Activated T-helper 17 cell treated with anti-CD3 and anti-CD28 coated beads, Interleukin-2, amount 50 U/mL, for 72 hours (primary cell): ENCODE measurements at regions not wholly inside any gene's neighbourhood (a gene's known extent, or its start where the extent isn't known, plus 50 kb on each side); places are given as distances from the start of the nearest gene placed in this dataset.

ENCODE experiments used
- ATAC-seq: fragments of 150-1000 bp; cut with Tn5 transposase; replicated peaks from 2 replicates; pipeline ENCODE4 v1.10.0; 2021; ENCODE audit warnings: mild to moderate bottlenecking, moderate library complexity
- H3K27ac Mint-ChIP-seq: one replicate; pipeline ENCODE4 v1.8.0; 2022; ENCODE audit warnings: mixed read lengths
- H3K27me3 Mint-ChIP-seq: one replicate; pipeline ENCODE4 v1.8.0; 2022; ENCODE audit warnings: mixed read lengths
- H3K36me3 Mint-ChIP-seq: one replicate; pipeline ENCODE4 v1.8.0; 2022; ENCODE audit warnings: low read depth, mild to moderate bottlenecking, mixed read lengths
- H3K4me1 Mint-ChIP-seq: one replicate; pipeline ENCODE4 v1.8.0; 2022; ENCODE audit warnings: mixed read lengths
- H3K4me3 Mint-ChIP-seq: one replicate; pipeline ENCODE4 v1.8.0; 2022; ENCODE audit warnings: mild to moderate bottlenecking, mixed read lengths
- H3K9me3 Mint-ChIP-seq: one replicate; pipeline ENCODE4 v1.8.0; 2022; ENCODE audit warnings: mixed read lengths

DNA sequence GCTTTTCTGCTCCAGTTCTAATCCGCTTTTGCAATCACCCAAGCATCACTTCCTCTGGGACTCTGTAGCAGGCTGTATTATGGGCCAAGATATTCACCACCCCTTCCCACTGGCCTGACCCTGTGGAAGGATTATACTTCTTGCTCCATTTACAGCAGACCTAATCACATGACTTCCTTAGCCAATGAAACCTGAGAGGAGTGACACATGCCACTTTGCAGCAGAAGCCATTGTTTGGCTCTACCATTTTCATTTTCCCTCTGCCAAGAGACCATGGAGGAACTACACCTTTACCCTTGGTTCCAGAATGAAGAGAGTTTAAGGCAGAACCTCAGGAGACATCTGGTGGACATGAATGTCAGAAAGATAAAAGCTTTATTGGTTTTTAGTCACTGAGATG, 134.9 kb upstream of the HSD17B12 start:
- H3K4me1 Mint-ChIP-seq = no peaks in the 10 kb centered on the region
- H3K36me3 Mint-ChIP-seq = no peaks in the 10 kb centered on the region
- ATAC-seq = no peak
- H3K27me3 Mint-ChIP-seq = peaks cover 34% of the 10 kb centered on the region
- H3K4me3 Mint-ChIP-seq = no peak overlapping the region
- no peaks in the 10 kb centered on the region for H3K9me3 Mint-ChIP-seq
- no peak overlapping the region for H3K27ac Mint-ChIP-seq

DNA sequence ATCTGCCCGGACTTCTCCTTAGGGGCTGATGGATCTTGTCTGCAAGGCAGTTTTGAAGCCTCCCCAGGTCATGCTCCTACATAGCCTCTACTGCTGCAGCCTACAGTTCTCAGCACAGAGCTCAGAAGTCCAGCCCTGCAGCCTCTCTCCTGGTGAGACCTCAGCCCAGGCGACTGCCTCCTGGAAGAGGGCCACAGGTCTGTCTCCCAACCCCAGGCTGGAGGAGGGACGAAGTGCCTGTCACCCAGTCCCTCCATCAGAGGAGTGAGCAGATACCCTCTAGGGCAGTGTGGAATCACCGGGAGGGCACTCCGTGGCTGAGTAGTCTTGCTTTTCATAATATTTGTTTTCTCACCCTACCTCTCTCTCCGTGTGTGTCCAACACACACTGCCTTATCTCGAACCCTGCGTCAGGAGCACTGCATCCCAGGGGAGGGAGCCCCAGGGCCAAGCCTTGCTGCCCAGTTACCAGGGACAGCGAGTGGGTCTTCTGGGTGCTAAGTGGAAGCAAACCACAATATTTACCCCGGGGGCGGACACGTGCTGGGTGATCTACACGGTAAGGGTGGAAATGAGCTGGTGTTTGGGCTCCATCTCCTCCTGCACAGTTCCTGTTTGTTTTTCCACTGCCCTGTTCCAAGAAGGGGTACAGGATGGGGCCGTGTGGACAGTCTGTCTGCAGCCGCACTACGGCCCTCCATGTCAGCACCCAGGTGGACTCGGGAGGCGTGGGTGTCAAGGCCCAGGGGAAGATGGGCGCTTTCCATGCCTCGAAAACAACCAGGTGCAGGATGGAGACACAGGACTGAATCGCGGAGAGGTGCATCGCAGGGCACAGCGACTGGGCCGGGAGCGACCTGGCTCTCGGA, 133.7 kb upstream of the HSD17B12 start:
- H3K9me3 Mint-ChIP-seq = no peaks in the 10 kb centered on the region
- H3K4me3 Mint-ChIP-seq = no peak overlapping the region
- peaks cover 40% of the 10 kb centered on the region for H3K27me3 Mint-ChIP-seq
- H3K36me3 Mint-ChIP-seq = no peaks in the 10 kb centered on the region
- H3K4me1 Mint-ChIP-seq = no peaks in the 10 kb centered on the region
- no peak for ATAC-seq
- no peak overlapping the region for H3K27ac Mint-ChIP-seq

GRCh38 chr11:43547430-43547831, 133.1 kb upstream of the HSD17B12 start:
- Mint-ChIP-seq H3K36me3 (no peaks in the 10 kb centered on the region), H3K9me3 (no peaks in the 10 kb centered on the region), H3K27me3 (peaks cover 40% of the 10 kb centered on the region), H3K4me1 (no peaks in the 10 kb centered on the region), H3K27ac (no peak overlapping the region), H3K4me3 (no peak overlapping the region)
- no peak for ATAC-seq

- peaks cover 41% of the 10 kb centered on the region for H3K27me3 Mint-ChIP-seq
- H3K4me1 Mint-ChIP-seq = no peaks in the 10 kb centered on the region
- H3K4me3 Mint-ChIP-seq = no peak overlapping the region
- H3K36me3 Mint-ChIP-seq = no peaks in the 10 kb centered on the region
- no peak for ATAC-seq
- no peaks in the 10 kb centered on the region for H3K9me3 Mint-ChIP-seq
- no peak overlapping the region for H3K27ac Mint-ChIP-seq
These were observed 132.6 kb upstream of the HSD17B12 start for GRCh38 chr11:43547889-43548381.

DNA sequence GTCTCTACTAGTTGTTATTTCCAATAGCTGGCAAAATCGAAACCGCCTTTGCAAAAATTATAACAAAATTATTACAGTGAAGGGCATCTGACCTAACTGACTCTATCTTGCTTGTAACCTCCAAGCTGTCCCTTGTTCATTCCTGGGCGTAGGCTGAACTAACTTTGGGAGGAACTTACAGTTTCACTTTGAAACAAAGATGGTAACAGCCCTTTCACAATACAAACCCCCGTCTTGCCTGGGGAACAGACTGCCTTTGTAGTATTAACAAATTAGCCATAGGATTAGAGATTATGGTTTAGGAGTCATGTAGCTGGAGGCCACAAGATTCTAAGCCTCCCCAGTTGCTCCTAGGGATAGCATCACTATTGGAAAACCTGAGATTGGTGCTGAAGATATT, 131.6 kb upstream of the HSD17B12 start:
- Mint-ChIP-seq H3K4me3 (no peak overlapping the region), H3K27me3 (peaks cover 46% of the 10 kb centered on the region), H3K9me3 (no peaks in the 10 kb centered on the region), H3K36me3 (no peaks in the 10 kb centered on the region), H3K4me1 (no peaks in the 10 kb centered on the region), H3K27ac (no peak overlapping the region)
- ATAC-seq = no peak

DNA sequence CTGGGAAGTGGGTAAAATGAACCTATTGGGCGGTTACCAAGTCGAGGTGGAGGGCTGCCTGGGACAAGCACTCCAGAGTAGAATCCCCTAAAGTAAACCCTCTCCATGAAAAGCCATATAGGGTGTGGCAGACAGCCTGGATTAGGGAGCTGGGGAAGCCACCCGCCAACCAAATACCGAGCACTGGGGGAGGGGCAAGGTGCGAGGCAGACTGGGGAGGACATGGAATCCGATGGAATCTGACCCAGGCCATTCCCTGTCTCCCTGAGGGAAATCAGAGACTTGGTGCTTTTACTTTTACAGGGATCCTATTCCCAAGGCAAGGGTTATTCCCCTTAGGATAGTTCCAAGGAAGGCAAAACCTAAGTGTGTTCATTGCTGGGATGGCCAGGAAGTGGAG, 130.9 kb upstream of the HSD17B12 start:
- Mint-ChIP-seq H3K27ac (no peak overlapping the region), H3K36me3 (no peaks in the 10 kb centered on the region), H3K4me1 (no peaks in the 10 kb centered on the region), H3K9me3 (no peaks in the 10 kb centered on the region), H3K4me3 (no peak overlapping the region), H3K27me3 (peaks cover 50% of the 10 kb centered on the region)
- ATAC-seq = no peak

DNA sequence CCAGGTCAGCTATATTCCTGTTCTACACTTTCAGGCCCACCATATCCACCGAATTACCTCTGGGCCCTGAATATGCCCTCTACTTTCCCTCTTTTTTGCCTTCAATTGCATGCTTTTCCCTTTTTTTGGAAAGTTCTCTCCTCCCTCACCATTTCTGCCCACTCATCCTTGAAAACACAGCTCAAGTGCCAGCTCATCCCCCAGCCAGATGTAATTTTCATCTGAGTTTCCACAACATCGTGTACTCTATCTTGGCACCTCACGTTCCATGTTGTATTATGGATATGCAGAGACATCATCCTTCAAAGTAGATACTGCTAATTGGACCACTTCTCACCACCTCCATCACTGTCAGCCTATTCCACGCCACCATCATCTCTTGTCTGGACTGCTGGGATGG, 129.8 kb upstream of the HSD17B12 start:
- no peak overlapping the region for H3K4me3 Mint-ChIP-seq
- H3K36me3 Mint-ChIP-seq = no peaks in the 10 kb centered on the region
- H3K27me3 Mint-ChIP-seq = peaks cover 46% of the 10 kb centered on the region
- no peak overlapping the region for H3K27ac Mint-ChIP-seq
- no peaks in the 10 kb centered on the region for H3K4me1 Mint-ChIP-seq
- H3K9me3 Mint-ChIP-seq = no peaks in the 10 kb centered on the region
- ATAC-seq = no peak

- H3K4me3 Mint-ChIP-seq = no peak overlapping the region
- no peaks in the 10 kb centered on the region for H3K9me3 Mint-ChIP-seq
- no peak overlapping the region for H3K27ac Mint-ChIP-seq
- peaks cover 66% of the 10 kb centered on the region for H3K27me3 Mint-ChIP-seq
- ATAC-seq = no peak
- peaks cover 6% of the 10 kb centered on the region for H3K4me1 Mint-ChIP-seq
- H3K36me3 Mint-ChIP-seq = no peaks in the 10 kb centered on the region
These were observed 126.4 kb upstream of the HSD17B12 start for GRCh38 chr11:43554148-43554473.

- no peak overlapping the region for H3K4me3 Mint-ChIP-seq
- peaks cover 61% of the 10 kb centered on the region for H3K27me3 Mint-ChIP-seq
- H3K36me3 Mint-ChIP-seq = no peaks in the 10 kb centered on the region
- no peak overlapping the region for H3K27ac Mint-ChIP-seq
- H3K4me1 Mint-ChIP-seq = peaks cover 6% of the 10 kb centered on the region
- H3K9me3 Mint-ChIP-seq = no peaks in the 10 kb centered on the region
- no peak for ATAC-seq
These were observed 125.4 kb upstream of the HSD17B12 start for GRCh38 chr11:43555186-43555585.

DNA sequence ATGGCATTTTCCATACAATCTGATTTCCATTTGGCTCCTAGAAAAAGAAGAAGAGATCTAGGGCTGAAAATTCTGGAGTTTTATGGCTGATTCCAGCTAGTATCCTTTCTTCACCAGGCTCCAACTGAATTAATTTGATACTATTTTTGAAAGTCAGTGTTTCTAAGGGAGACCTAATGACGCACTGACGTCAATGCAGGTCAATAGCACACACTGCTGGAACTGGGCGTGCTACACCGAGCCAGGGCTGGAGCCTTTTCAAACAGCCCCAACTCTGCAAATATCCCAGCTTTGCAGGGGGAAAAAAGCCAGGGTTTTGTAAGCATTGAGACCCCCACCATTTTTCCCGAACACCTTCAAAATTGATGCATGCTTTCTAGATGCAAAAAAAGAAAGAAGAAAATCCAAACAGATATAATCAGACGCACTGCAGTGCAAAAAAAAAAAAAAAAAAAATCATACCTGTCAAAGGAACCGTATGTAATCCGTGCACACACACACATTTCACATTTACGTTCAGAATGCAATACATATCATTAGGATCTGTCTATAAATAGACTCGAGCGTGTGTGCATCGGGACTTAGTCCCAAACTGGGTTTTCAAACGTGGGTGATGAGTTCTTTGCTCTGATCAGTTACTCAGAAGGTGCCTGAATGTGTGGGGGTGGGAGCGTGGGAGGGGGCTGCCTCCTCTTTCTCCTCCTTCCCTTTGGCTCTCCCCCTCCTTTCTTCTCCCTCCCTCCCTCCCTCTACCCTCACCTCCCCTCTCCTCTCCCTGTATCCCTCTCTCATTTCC, 124.5 kb upstream of the HSD17B12 start:
- H3K27me3 Mint-ChIP-seq = peaks cover 55% of the 10 kb centered on the region
- H3K27ac Mint-ChIP-seq = no peak overlapping the region
- H3K4me3 Mint-ChIP-seq = no peak overlapping the region
- ATAC-seq = no peak
- no peaks in the 10 kb centered on the region for H3K36me3 Mint-ChIP-seq
- H3K9me3 Mint-ChIP-seq = no peaks in the 10 kb centered on the region
- H3K4me1 Mint-ChIP-seq = peaks cover 6% of the 10 kb centered on the region

DNA sequence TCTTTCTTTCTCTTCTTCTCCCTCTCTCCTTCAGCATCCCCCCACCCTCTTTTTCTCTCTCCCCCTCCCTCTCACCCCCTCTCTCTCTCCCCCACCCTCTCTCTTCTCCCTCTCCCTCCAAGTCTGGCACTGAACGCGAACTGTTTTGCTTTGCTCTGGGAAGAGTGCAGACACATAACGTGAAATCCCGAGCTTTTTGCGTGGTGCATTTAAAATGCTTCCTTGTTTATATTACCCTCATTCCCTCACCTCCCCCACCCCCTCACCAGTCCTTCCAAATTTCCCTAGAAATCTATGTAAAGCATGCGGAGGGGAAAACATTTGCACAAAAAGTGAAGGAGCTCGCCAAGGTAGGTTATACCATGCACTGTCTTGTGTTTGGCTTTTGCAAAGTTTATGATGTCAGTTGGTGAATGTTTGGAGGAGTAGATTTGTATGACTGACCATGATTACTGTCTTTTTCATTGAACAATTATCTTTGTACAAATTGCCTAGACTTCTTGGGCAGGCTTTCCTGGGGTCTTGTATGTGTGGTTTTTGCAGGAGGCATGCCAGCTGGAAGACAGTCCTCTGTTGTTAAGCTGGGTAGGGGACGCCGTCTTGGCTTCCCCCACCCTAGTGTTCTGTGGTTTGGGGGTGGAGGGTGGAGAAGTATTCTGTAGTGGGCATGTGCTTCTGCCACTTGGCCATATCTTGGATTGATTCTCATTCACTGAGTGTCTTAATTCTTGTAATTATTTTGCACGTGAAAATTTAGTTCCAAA, 123.7 kb upstream of the HSD17B12 start:
- H3K27ac Mint-ChIP-seq = no peak overlapping the region
- H3K4me3 Mint-ChIP-seq = no peak overlapping the region
- peaks cover 49% of the 10 kb centered on the region for H3K27me3 Mint-ChIP-seq
- no peaks in the 10 kb centered on the region for H3K9me3 Mint-ChIP-seq
- peaks cover 6% of the 10 kb centered on the region for H3K4me1 Mint-ChIP-seq
- no peaks in the 10 kb centered on the region for H3K36me3 Mint-ChIP-seq
- ATAC-seq = no peak

GRCh38 chr11:43557553-43558110, 122.9 kb upstream of the HSD17B12 start:
- Mint-ChIP-seq H3K9me3 (no peaks in the 10 kb centered on the region), H3K36me3 (no peaks in the 10 kb centered on the region), H3K27me3 (peaks cover 49% of the 10 kb centered on the region), H3K27ac (no peak overlapping the region), H3K4me3 (no peak overlapping the region), H3K4me1 (peaks cover 6% of the 10 kb centered on the region)
- no peak for ATAC-seq

DNA sequence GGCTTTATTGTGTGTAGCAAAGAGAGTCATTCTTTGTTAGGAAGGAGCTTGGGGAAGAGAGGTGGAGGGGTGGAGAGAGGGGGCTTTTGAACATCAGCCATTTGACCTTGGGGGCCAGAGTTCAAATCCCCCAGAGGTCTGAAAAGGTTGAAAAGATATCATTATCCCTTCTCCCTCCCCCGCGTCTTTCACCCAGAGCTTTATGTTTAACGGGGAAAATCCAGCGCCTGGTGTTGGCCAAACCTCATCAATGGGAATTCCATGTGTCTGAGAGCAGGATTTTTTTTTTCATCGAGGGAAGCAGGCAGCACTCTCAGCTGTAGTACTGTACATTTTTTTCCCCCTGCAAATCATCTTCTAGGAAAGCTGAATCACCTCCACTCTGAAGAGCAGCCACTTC, 122.4 kb upstream of the HSD17B12 start:
- no peak overlapping the region for H3K27ac Mint-ChIP-seq
- no peaks in the 10 kb centered on the region for H3K36me3 Mint-ChIP-seq
- no peak for ATAC-seq
- no peaks in the 10 kb centered on the region for H3K9me3 Mint-ChIP-seq
- peaks cover 6% of the 10 kb centered on the region for H3K4me1 Mint-ChIP-seq
- H3K27me3 Mint-ChIP-seq = peaks cover 46% of the 10 kb centered on the region
- no peak overlapping the region for H3K4me3 Mint-ChIP-seq

- ATAC-seq = no peak
- no peaks in the 10 kb centered on the region for H3K9me3 Mint-ChIP-seq
- H3K4me1 Mint-ChIP-seq = peaks cover 6% of the 10 kb centered on the region
- no peaks in the 10 kb centered on the region for H3K36me3 Mint-ChIP-seq
- no peak overlapping the region for H3K4me3 Mint-ChIP-seq
- H3K27me3 Mint-ChIP-seq = peaks cover 41% of the 10 kb centered on the region
- H3K27ac Mint-ChIP-seq = no peak overlapping the region
These were observed 121.9 kb upstream of the HSD17B12 start for GRCh38 chr11:43558556-43559127.
